IMR-90 (cell line): ENCODE measurements at regions not wholly inside any gene's neighbourhood (a gene's known extent, or its start where the extent isn't known, plus 50 kb on each side); places are given as distances from the start of the nearest gene placed in this dataset.

Experiments
- ATAC-seq: fragments of 200-7000 bp; cut with Tn5 transposase; 2 replicates; pipeline ENCODE4 v1.9.1; 2020; ENCODE audit warnings: low read depth, mild to moderate bottlenecking, moderate library complexity
- BruUV-seq: library from RNA; stranded (reverse); fragments of 400-500 nt; replicated peaks from 2 replicates; lab custom pipeline; 2021; lab: Mats Ljungman, UMichigan
- CTCF ChIA-PET: fragments of 300-600 bp; formaldehyde crosslinking; extraction: SDS; loops from one replicate; lab custom pipeline; 2021; ENCODE audit warnings: antibody characterized with exemption; lab: Yijun Ruan, JAX
- POLR2A ChIA-PET: fragments of 300-600 bp; sonication (Branson Sonifier 250); formaldehyde crosslinking; loops from one replicate; lab custom pipeline; 2022; ENCODE audit warnings: antibody characterized with exemption; ENCODE audit not compliant: unreplicated experiment; lab: Charles Lee
- DNase-seq: peaks from one replicate; pipeline ENCODE4 v3.0.0; 2013
- H2AFZ ChIP-seq: replicated peaks from 2 replicates; pipeline ENCODE3; 2013; ENCODE audit warnings: low read length, mild to moderate bottlenecking; ENCODE audit not compliant: poor library complexity
- H2AK5ac ChIP-seq: 2 replicates; pipeline ENCODE4 v1.6.1; 2013; ENCODE audit warnings: low read depth, low read length, inconsistent platforms
- H2AK9ac ChIP-seq: replicated peaks from 2 replicates; pipeline ENCODE3; 2013; ENCODE audit warnings: mild to moderate bottlenecking, low read depth, low read length, moderate library complexity; ENCODE audit not compliant: poor library complexity
- H2BK120ac ChIP-seq: 2 replicates; pipeline ENCODE4 v1.6.1; 2013; ENCODE audit warnings: low read depth, low read length, inconsistent platforms
- H2BK15ac ChIP-seq: 3 replicates; pipeline ENCODE4 v1.6.1; 2013; ENCODE audit warnings: low read depth, low read length, inconsistent platforms
- H2BK20ac ChIP-seq: 2 replicates; pipeline ENCODE4 v1.6.1; 2013; ENCODE audit warnings: low read depth, mild to moderate bottlenecking, inconsistent platforms, low read length, moderate library complexity
- H2BK5ac ChIP-seq: 2 replicates; pipeline ENCODE4 v1.6.1; 2013; ENCODE audit warnings: mild to moderate bottlenecking, low read depth, low read length, inconsistent platforms; ENCODE audit not compliant: poor library complexity, severe bottlenecking
- H3K14ac ChIP-seq: replicated peaks from 2 replicates; pipeline ENCODE4 v1.6.1; 2013; ENCODE audit warnings: low read depth, low read length, inconsistent platforms
- H3K18ac ChIP-seq: 2 replicates; pipeline ENCODE4 v1.6.1; 2013; ENCODE audit warnings: low read depth, low read length, control low read depth
- H3K23ac ChIP-seq: 2 replicates; pipeline ENCODE4 v1.6.1; 2013; ENCODE audit warnings: low read depth, low read length, inconsistent platforms
- H3K27ac ChIP-seq: 2 replicates; pipeline ENCODE4 v1.5.1; 2013; ENCODE audit warnings: mild to moderate bottlenecking, control low read depth, low read length; ENCODE audit not compliant: insufficient read depth
- H3K27me3 ChIP-seq: 2 replicates; pipeline ENCODE4 v1.6.1; 2013; ENCODE audit warnings: low read length; ENCODE audit not compliant: control insufficient read depth, insufficient read depth
- H3K36me3 ChIP-seq: 2 replicates; pipeline ENCODE4 v1.6.1; 2013; ENCODE audit warnings: low read length, mixed read lengths; ENCODE audit not compliant: control insufficient read depth, insufficient read depth
- H3K4ac ChIP-seq: 2 replicates; pipeline ENCODE4 v1.6.1; 2013; ENCODE audit warnings: low read depth, low read length, inconsistent platforms
- H3K4me1 ChIP-seq: 2 replicates; pipeline ENCODE4 v1.6.1; 2013; ENCODE audit warnings: low read length, mixed read lengths; ENCODE audit not compliant: control insufficient read depth, insufficient read depth
- H3K4me2 ChIP-seq: 2 replicates; pipeline ENCODE4 v1.6.1; 2013; ENCODE audit warnings: low read depth, mild to moderate bottlenecking, control low read depth, low read length, moderate library complexity
- H3K4me3 ChIP-seq: 2 replicates; pipeline ENCODE4 v1.5.1; 2013; ENCODE audit warnings: low read depth, mild to moderate bottlenecking, control low read depth, low read length, moderate library complexity; ENCODE audit not compliant: insufficient read depth
- H3K56ac ChIP-seq: 2 replicates; pipeline ENCODE4 v1.6.1; 2013; ENCODE audit warnings: low read length, inconsistent platforms; ENCODE audit not compliant: insufficient read depth; ENCODE audit errors: extremely low read depth
- H3K79me1 ChIP-seq, 2 experiments: 2 replicates each; pipeline ENCODE4 v1.6.1; 2013; ENCODE audit warnings: low read length in 2 of 2, inconsistent platforms in 1 of 2, low read depth in 1 of 2
- H3K9ac ChIP-seq: 2 replicates; pipeline ENCODE4 v1.6.1; 2013; ENCODE audit warnings: low read depth, low read length, control low read depth
- H3K9me1 ChIP-seq: 2 replicates; pipeline ENCODE4 v1.6.1; 2013; ENCODE audit warnings: low read length, inconsistent platforms; ENCODE audit not compliant: insufficient read depth
- H3K9me3 ChIP-seq: 2 replicates; pipeline ENCODE4 v1.6.1; 2013; ENCODE audit warnings: low read length; ENCODE audit not compliant: control insufficient read depth, insufficient read depth
- H4K20me1 ChIP-seq: 2 replicates; pipeline ENCODE4 v1.6.1; 2013; ENCODE audit warnings: low read length, inconsistent platforms; ENCODE audit not compliant: insufficient read depth
- H4K5ac ChIP-seq: 2 replicates; pipeline ENCODE4 v1.6.1; 2013; ENCODE audit warnings: mild to moderate bottlenecking, low read depth, low read length, control low read depth
- H4K8ac ChIP-seq, 2 experiments: 2 replicates each; pipeline ENCODE4 v1.6.1; 2013; ENCODE audit warnings: low read depth in 2 of 2, low read length in 2 of 2, control low read depth in 1 of 2, inconsistent platforms in 1 of 2
- H4K91ac ChIP-seq: 2 replicates; pipeline ENCODE4 v1.6.1; 2013; ENCODE audit warnings: low read depth, low read length, inconsistent platforms; ENCODE audit not compliant: insufficient read depth
- CTCF ChIP-seq: conservative IDR thresholded peaks from 2 replicates; pipeline ENCODE4 v1.5.1; 2012; ENCODE audit warnings: mild to moderate bottlenecking, low read depth, low read length, improper control_type of control experiment
- ELK1 ChIP-seq: fragments of 150-350 bp; IDR thresholded peaks from 2 replicates; pipeline ENCODE4 v1.6.1; 2016; ENCODE audit warnings: low read depth, mild to moderate bottlenecking, low read length, moderate library complexity, borderline replicate concordance
- POLR2A ChIP-seq: IDR thresholded peaks from 2 replicates; pipeline ENCODE4 v1.6.1; 2012; ENCODE audit warnings: mild to moderate bottlenecking, low read depth, low read length
- RAD21 ChIP-seq: IDR thresholded peaks from 2 replicates; pipeline ENCODE4 v1.6.1; 2012; ENCODE audit warnings: low read length, improper control_type of control experiment
- RCOR1 ChIP-seq: IDR thresholded peaks from 2 replicates; pipeline ENCODE4 v1.6.1; 2012; ENCODE audit warnings: mild to moderate bottlenecking, low read length, improper control_type of control experiment; ENCODE audit not compliant: insufficient replicate concordance
- SMC3 ChIP-seq: fragments of 150-350 bp; IDR thresholded peaks from 2 replicates; pipeline ENCODE4 v1.6.1; 2016; ENCODE audit warnings: low read depth, mild to moderate bottlenecking, antibody characterized with exemption, low read length, moderate library complexity
- dilution Hi-C: fragments of 300-500 bp; cut with HindIII; formaldehyde crosslinking; loops from one replicate; pipeline ENCODE4 v1.14.3; 2018; ENCODE audit warnings: low sequenced_read_pairs; ENCODE audit not compliant: unreplicated experiment
- in situ Hi-C: fragments of 300-500 bp; cut with MboI; formaldehyde crosslinking; loops from 3 replicates; pipeline ENCODE4 v1.14.3; 2019; ENCODE audit warnings: low sequenced_read_pairs, inconsistent platforms, mixed read lengths
- intact Hi-C: fragments of 100-400 bp; cut with micrococcal nuclease; formaldehyde crosslinking; loops from 2 replicates; pipeline ENCODE4 v1.10.0; 2022
- TF ChIP-seq, protein P1 (sequence below): fragments of 150-350 bp; IDR thresholded peaks from 2 replicates; pipeline ENCODE4 v1.6.1; 2017; ENCODE audit warnings: mild to moderate bottlenecking, antibody characterized with exemption, low read length, low read depth

DNA sequence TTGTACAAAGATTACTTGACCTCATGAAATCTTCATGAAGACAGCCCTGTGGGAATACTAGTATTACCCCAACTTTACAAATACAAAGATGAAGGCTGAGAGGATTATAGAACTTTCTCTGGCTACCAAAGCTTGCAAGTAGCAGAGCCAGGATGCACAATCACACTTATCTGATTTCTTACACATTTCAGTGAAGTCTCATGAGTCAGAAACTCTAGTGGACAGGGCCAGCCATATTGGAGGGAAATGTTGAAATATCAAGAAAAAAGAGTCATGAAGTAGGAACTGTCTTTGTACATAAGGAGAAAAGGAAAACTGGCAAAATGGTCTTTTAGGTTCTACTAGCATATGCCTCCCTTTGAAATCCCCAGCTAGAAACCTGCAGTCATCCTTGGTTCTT, 369.6 kb upstream of the WWC1 start:
- Histone ChIP-seq H2BK120ac (no peak overlapping the region), H2BK20ac (no peak overlapping the region), H3K14ac (no peak overlapping the region), H3K4me1 (no peaks in the 10 kb centered on the region), H4K91ac (no peak overlapping the region), H4K5ac (no peak overlapping the region), H3K9me1 (no peaks in the 10 kb centered on the region), H4K8ac (no peak overlapping the region), H4K20me1 (no peaks in the 10 kb centered on the region), H3K4me3 (no peak overlapping the region), H3K79me1 (no peaks in the 10 kb centered on the region), H2AFZ (no peak overlapping the region), H3K56ac (no peak overlapping the region), H3K27ac (no peak overlapping the region), H2AK5ac (no peak overlapping the region), H3K27me3 (peaks cover 2% of the 10 kb centered on the region; the same call in 1 of the 2 replicates), H3K36me3 (no peaks in the 10 kb centered on the region), H3K4me2 (no peak overlapping the region), H3K18ac (no peak overlapping the region), H3K9ac (no peak overlapping the region), H2BK5ac (no peak overlapping the region), H2BK15ac (no peak overlapping the region), H3K23ac (no peak overlapping the region), H3K9me3 (no peaks in the 10 kb centered on the region), H3K4ac (no peak overlapping the region), H2AK9ac (no peak overlapping the region)
- dilution Hi-C loops: no loop called here
- no TSS peak for BruUV-seq
- POLR2A ChIA-PET: no interaction called here
- CTCF ChIA-PET: interaction anchor here (0.6 kb wide), 1 partner anchor 573 kb away, joined by 3 read pairs; no protein-coding TSS in a partner anchor
- TF ChIP-seq ELK1: no peak
- TF ChIP-seq POLR2A: no peak
- TF ChIP-seq SMC3: no peak
- TF ChIP-seq CTCF: no peak
- TF ChIP-seq, protein P1, sequence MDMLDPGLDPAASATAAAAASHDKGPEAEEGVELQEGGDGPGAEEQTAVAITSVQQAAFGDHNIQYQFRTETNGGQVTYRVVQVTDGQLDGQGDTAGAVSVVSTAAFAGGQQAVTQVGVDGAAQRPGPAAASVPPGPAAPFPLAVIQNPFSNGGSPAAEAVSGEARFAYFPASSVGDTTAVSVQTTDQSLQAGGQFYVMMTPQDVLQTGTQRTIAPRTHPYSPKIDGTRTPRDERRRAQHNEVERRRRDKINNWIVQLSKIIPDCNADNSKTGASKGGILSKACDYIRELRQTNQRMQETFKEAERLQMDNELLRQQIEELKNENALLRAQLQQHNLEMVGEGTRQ: no peak
- no peak for TF ChIP-seq RAD21
- TF ChIP-seq RCOR1: no peak
- ATAC-seq (no peak), DNase-seq (no peak)
- intact Hi-C loops: no loop called here
- in situ Hi-C loops: no loop called here
